EL (cell line): ENCODE measurements at regions not wholly inside any gene's neighbourhood (a gene's known extent, or its start where the extent isn't known, plus 50 kb on each side); places are given as distances from the start of the nearest gene placed in this dataset.

ENCODE experiments used
- DNase-seq: peaks from one replicate; pipeline ENCODE4 v3.0.0-alpha.2; 2016

DNA sequence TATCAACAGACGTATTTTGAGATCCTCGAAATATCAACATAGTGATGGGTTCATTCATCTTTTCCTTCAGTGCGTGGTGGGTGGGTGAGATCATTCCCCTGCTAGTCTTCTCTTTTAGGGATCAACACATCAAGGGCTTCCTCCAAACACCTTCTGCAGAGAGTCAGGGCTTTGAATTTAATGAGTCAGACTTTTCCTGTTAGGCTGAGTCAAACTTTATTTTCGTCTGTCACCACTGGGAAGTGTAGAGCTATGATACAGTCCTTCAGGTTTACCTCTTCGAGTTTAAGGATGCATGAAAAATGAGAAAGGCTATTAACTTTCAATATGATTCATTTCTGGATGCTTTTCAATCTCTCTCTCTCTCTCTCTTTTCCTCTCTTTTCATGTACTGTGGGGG lies 189.1 kb downstream of the BMP2 start:
- no peak for DNase-seq

DNA sequence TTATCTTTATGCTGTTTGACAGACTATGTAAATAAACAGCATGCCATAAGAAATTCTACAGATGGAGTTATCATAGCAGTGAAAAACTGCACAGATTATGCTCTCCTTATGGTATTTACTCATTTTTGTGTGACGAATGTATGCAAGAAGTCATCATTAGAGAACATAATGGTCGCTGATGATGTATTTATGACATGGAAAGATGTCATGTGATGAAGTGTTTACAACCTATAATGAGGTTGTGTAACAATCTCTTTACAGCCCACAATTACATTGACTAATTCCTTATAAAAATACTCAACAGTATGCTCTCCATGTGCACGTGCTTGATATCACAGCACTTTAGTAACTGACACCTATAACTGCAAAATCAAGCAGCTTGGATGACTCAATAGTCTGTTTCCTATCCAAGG lies 192.4 kb downstream of the BMP2 start:
- DNase-seq = no peak

DNA sequence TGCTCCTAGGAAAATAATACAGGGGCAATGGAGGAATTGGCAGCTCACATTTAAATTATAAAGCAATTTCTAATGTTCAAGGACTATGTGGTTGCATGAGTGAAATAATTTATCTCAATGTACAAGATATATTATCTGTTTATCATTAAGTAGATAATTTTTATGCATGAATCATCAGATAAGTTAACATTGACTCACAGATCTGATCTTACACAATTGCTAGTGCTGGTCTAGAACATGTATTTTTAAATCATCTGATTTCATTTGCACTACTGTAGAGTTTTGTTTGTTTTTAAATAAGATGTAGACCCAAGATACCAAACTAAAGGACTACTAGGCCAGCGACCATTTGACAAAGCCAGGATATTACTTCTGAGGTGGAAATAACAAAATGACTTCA lies 199.2 kb downstream of the BMP2 start:
- no peak for DNase-seq

DNA sequence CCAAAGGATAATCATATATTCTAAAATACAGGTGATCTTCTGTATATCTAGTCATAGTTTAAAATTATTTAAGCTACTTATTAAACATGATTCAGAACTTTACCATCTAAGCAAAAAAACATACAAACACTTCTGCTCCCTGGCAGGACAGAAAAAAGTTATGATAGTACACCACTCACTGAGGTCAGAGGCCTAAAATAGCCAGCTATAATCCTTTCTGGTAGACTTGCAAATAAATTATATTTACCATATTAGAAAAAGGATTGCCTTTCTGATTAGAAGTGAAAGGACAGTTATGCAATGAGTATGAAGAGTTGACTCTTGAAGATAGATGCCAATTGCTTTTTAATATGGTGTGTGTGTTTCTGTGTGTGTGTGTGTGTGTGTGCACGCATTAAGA lies 207.4 kb downstream of the BMP2 start:
- no peak for DNase-seq

DNA sequence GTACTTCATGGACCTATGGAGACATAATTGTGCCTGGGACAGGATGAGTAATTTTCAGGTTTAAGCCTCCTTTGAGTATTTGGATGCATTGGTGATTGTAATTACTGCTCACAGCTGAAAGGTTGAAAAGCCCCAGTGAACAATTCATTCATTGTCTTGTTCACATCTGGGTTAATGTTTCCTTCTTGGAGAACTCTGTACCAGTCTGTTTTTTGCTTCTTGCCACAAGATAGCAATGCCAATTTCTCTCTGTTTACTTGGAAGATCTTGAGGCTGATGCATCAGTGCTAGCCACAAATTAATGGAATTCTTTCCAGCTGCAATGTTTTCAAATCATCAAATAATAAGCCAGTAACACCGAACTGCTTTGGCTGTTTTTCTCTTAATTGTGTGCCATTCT lies 207.8 kb downstream of the BMP2 start:
- DNase-seq = no peak

DNA sequence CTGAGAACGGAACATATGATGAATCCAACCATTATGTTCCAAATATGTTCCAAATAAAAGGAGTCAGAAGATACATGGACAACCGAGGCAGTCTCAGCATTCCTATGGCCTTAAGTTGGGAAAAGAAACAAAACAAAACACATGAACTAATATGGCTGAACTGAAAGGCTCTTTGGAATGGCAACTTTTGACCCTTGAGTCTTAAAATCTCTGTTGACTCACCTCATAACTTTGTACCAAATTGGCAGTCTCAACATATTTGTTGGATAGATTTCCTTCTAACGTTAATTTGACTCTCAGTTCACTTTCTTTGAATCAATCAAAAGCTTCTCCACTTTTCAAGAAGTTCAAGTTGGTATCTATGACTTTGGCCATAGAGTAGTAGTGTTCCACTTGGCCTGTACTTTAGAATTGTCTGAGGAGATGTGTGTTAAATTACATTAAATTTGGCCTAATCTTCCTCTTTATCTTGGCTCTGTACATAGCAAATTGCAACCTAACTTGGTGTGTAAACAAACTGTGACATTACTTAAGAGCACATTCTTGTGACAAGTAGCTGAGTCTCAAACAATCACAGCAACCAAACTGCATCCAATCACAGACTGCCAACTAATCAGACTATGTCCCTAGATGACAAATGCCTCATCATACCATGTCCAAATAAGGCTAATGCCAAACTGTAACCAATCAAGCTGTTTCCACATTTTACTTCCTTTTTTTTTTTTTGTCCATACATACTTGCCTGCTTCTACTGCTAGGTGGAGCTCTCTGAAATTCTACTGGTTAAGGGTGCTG lies 208.8 kb downstream of the BMP2 start:
- DNase-seq = no peak

DNA sequence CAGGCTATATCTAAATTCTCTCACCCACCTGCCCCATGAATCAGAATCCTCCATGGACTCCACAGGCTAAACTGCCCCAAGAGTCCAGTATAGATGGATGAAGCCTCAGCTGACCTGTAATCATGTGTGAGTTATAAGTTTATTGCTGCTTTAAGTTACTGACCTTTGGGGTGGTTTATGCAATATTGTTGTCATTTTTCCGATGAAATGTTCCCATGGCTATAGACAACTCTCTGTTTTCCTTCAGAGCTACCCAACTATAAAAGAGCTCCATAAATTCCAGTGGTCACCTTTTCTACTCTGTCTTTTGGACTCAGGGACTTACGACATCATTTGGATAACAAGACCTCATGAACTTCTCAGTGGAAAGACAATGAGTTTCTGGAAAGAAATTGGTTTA lies 212.1 kb downstream of the BMP2 start:
- no peak for DNase-seq

DNA sequence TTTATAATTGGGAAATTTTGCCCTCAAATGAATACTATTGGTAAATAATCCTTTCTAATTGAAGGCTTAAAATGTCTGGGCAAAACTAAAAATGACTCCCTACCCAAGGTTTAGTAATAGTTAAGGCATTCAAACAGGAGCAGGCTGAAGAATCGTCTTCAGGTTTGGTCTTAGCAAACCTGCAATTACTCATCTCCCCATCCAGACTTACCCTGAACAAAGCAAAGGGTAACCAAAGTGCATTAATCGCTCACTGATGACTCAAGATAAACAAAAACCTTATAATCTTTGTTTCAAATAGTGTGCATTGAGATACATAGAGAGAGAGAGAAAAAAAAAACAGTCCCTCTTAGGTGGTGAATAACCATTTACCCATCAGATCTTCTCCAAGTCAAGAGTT lies 225.5 kb downstream of the BMP2 start:
- no peak for DNase-seq

DNA sequence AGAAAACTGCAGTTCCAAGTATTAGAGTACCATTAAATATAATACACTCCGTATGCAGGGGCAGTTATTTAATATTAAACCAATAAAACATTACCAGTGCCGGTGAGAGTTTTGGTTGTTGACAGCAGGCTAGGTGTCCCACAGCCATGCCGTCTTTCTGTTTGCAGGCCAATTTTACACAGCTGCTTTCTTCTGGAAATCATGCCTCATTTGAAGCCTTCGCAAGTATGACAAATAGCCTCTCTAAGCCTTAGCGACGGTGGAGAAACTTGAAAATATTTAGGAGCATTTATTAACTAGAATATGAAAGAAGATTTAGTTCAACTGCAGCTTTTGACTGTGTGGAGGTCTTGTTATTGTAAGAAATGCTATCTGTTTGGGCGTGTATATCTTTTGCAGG lies 226.0 kb downstream of the BMP2 start:
- no peak for DNase-seq

DNA sequence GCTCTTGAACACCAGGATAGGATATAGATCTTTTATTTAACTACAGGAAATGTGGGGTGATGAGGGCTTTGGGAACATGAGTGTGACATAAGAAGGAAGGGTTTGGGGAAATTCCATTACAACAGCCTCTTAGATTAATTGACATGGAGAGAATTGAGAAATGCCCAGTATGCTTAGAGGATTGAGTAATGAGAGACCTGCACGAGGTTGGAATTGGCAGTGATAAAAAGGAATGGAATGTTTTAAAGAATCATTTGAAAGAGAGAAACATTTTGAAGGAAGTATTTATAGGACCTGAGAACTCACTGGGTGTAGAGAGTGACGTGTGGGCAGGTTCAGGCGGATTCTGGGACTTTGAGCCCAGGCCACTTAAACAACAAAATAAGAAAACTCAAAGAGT lies 227.0 kb downstream of the BMP2 start:
- DNase-seq = no peak

DNA sequence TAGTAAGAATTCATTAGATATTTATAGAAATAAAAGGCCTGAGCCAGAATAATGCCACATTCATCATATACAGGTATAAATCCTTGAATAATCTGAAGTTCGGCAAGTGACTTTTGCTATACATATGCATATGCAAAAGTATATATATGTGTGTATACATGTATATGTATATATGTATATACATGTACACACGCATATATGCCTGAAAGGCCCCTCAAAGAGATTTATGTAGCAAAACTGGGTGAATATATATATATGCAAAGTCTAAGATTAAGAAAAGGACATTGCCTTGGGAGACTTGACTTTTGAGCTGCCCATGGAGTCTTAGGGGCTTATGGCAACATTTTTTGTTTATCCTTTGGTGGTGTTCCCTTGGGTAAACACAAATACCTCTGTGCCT lies 231.4 kb downstream of the BMP2 start:
- DNase-seq = no peak

DNA sequence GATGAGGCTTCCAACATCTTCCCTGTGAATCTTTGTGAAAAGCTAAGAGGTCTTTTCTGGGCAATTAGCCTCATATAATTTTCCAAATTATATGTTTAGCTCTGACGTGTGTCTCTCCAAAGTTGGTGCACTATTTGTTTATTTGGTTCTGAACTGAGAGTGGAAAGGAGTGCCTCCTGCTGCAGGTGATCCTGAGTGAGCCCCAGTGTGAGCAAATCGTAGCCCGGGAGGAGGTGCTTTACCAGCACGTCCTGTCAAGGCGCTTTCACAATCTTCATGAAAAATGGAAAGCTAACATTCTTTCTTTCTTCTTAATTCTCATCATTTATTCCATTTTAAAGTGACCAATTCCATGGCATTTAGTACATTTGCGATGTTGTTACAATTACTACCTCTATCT lies 231.9 kb downstream of the BMP2 start:
- no peak for DNase-seq

DNA sequence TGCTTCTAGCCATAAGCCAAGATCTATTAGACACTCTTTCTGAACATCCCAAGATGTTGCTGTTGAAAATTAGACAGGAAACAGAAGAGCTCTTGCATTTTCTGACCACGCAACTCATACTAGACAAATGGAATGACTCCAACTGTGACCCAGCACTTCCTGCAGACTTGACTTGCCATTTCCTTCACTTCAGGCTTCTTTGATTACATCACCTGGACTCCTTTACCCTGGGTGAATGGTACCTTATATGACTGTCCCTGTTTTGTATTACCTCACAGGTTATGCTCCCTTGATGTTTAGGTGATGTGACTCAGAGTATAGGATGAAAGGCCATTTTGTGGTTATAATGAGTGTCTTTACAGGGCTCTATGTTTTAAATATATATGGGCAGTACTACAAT lies 236.1 kb downstream of the BMP2 start:
- DNase-seq = no peak

DNA sequence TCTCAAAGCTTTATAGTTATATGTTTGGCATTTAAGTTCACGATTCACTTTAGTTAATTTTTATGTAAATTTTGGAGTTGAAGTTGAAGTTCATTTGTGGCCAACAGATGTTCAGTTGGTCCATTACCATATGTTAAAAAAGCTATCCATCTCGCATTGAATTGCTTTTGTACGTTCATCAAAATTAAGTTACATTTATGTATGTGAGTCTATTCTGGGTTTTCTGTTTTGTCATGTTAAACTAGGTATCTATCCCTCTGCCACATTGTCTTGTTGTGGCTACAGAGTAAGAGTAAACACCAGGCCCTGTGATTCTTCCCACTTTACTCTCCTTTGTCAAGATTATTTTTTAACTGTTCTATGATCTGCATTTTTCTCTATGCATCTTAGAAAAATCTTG lies 237.3 kb downstream of the BMP2 start:
- DNase-seq = no peak

DNA sequence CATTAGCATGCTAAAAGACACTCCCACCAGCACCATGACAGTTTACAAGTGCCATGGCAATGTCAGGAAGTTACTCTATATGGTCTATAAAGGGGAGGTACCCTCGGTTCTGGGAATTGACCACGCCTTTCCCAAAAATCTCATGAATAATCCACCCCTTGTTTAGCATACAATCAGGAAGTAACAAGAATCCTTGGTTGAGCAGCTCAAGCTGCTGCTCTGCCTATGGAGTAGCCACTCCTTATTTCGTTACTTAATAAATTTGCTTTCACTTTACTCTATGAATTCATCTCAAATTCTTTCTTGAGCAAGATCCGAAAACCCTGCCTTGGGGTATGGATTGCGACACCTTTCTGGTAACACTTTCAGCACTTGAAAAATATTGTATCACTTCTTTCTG lies 243.0 kb downstream of the BMP2 start:
- DNase-seq = no peak

DNA sequence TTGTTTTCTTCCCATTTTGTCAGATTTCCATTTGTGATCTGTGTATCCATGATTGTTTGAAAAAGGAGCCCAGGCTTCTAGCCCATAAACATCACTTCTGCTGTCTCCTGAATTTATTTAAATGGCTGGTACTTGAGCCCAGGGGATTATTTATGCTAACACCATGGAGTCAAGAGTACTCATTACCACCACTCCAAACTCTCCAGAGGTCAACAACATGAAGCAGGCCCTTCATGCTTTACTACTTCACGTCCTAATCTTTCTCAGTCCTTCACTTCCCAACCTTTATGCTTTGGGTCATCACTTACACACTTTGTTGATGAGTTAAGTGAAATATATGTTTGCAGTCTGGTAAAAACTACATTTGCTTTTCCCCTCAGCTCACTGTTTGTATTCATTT lies 247.8 kb downstream of the BMP2 start:
- DNase-seq = no peak

DNA sequence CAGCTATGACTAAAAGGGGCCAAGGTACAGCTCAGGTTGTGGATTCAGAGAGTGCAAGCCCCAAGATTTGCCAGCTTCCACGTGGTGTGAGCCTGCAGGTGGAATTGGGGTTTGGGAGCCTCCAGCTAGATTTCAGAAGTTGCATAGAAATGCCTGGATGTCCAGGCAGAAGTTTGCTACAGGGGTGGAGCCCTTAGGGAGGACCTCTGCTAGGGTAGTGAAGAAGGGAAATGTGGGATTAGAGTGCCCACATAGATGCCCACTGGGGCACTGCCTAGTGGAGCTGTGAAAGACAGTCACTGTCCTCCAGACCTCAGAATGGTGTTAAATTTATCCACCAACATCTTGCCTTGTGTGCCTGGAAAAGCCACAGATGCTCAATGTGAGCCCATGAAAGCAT lies 255.1 kb downstream of the BMP2 start:
- DNase-seq = no peak

DNA sequence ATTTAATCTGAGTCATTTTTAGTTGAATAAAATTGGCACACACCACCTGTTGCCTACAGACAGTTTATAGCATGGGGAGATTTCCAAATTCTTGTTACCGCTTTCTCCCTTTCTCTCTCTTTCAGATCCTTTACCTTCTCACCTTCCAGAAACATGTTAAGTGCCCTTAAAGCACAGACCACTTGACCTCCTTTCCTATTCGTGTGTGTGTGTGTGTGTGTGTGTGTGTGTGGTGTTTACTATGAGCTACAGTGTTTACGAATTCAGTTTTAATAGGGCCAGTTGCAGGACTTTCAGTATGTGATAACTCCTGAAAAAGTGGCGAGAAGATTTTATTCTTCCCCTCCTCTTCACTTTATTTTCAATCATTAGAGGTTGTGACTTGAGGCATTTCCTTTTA lies 258.1 kb downstream of the BMP2 start:
- no peak for DNase-seq

DNA sequence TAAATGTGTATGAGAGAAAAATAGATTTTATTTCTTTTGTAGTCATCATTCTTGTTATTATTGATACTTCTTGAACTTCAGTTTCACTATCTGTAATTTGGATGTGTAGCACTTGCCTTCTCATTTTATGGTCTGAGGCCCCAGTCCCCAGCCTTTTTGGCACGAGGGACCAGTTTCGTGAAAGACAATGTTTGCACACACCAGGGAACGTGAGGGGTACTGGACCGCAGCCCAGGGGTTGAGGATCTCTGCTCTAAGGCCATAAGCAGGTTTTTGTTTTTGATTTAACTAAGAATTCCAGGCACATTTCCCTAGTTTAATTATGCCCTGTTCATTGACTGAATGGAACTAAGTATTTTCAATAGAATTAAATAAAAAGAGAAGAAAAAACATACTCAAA lies 261.5 kb downstream of the BMP2 start:
- DNase-seq = no peak

DNA sequence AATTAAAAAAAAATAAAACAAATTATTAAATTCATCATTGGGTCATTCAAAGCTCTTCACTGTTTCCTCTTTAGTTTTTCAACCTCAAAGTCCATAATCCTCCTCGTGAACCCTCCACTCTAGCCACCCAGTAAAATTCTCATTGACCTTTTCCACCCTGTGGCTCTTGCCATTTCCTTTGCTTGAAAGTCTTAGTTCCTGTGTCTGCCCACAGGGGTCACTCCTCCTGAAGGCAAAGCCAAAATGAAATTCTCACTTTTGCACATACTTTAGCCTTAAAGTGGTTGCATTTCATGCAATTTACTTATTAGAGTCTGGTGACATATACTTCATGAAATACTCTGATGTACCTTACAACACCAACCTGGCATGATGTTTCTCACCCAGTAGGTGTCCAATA lies 263.7 kb downstream of the BMP2 start:
- DNase-seq = no peak

DNA sequence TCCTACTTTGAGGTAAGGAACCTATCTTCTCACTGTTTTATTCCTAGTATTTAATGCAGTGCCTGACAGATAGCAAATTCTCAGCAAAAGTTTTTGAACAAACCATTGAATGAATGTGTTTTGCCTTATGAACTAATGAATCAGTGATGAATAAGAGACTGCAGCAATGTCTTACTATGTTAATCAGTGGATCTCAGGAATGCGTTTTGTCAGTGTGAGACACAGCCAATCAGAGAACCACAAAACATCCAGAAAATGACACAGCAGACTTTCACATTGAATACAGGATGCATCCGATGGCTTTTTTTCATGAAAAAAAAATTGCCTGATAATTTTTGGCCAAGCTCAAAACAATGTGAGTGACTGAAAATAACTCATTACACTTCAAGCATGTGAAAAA lies 270.5 kb downstream of the BMP2 start:
- no peak for DNase-seq

DNA sequence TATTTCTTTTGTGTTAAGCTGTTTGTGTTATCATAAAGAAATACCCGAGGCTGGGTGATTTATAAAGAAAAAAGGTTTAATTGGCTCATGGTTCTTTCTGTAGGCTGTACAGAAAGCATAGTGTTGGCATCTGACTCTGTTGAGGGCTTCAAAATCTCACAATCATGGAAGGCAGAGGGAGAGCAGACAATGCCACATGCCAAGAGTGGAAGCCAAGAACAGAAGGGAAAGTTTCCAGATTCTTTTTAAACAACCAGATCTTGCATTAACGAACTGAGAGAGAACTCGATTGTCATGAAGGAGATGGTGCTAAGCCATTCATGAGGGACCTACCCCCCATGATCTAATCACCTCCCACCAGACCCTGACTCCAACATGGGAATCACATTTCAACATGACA lies 290.1 kb downstream of the BMP2 start:
- DNase-seq = no peak

DNA sequence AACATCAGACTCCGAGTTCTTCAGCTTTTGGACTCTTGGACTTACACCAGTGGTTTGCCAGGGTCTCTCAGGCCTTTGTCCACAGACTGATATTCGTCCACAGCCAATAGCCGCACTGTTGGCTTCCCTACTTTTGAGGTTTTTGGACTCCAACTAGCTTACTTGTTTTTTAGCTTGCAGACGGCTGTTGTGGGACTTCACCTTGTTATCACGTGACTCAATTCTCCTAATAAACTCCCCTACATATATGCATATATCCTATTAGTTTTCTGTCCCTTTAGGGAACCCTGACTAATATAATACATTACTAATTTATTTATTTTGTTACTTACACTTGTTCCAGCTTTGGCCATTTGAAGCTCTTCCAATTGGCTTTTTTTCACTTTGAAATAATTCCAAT lies 311.3 kb downstream of the BMP2 start:
- no peak for DNase-seq

DNA sequence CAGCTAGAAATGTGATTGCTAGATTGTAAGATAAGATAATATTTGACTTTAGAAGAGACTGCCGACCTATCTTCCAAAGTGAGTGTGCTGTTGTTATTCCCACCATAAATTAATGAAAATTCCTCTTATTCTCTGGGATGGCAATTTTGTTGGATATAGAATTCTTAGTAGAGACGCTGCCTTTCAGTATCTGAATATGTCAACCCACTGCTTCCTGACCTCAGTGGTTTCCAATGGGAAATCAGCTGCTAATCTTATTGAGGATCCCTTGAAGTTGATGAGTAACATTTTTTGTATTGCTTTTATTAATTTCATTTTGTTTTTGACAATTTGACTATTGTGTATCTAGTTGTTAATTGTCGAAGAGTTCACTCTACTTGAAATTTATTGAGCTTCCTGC lies 313.0 kb downstream of the BMP2 start:
- DNase-seq = no peak

DNA sequence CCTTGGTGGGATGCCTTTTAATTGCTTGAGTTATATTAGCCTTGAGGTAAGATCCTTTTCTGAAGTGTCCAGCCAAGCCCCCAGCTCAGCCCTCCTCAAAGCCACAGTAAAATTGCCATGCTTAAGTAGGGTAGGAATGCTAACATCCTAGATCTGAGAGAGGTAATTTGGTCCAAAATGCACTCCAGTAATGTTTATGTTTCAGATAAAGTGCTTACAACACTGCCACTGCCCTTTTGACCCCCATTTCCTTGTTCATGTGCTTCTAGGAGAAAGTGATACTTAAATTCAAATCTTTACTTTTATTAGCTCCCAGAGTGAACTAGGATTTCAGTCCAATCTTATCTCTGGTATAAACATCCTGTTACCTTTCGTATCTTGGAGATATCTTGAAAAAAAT lies 318.0 kb downstream of the BMP2 start:
- no peak for DNase-seq

DNA sequence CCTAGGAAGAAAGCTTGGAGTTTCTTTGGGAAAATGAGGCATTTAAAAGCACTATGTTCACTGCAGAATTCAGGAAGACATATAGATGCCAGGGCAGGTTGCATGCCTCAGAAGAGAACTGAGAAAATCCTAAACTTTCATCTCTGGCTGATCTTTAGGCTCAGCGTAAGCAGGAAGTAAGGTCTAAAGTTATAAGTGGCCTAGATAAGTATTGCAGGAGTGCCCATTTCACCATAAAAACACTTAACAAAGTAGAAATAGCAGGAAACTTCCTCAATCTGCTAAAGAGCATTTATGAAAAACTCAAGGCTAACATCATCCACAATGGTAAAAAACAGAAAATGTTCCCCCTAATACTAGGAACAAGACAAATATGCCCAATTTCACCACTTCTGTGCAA lies 320.3 kb downstream of the BMP2 start:
- DNase-seq = no peak
